ENCODE measurements at regions not wholly inside any gene's neighbourhood (a gene's known extent, or its start where the extent isn't known, plus 50 kb on each side); places are given as distances from the start of the nearest gene placed in this dataset.

GRCh38 chr4:64846417-64846816, 437.2 kb upstream of the TECRL start:
- no peak overlapping the region for H3K27ac ChIP-seq (ENCODE audit: low read depth, low read length, poor library complexity, severe bottlenecking)
- no peak overlapping the region for H3K4me2 ChIP-seq (ENCODE audit: low read length)
- H3K4me3 ChIP-seq (ENCODE audit: low read depth, low read length, poor library complexity, severe bottlenecking), result no peak overlapping the region
- no peaks in the 10 kb centered on the region for H3K9me2 ChIP-seq (ENCODE audit: insufficient read depth, low read length)
- TF ChIP-seq EZH2phosphoT487 (IDR thresholded peaks at IDR 0.05; ENCODE audit: borderline replicate concordance, low read depth, low read length) (no peak), CTCF (conservative IDR thresholded peaks at IDR 0.05; ENCODE audit: low read length) (no peak)
- H3K36me3 ChIP-seq (ENCODE audit: insufficient read depth, low read length), result no peaks in the 10 kb centered on the region
- no peak for DNase-seq (ENCODE audit: low spot score)
- BruUV-seq (replicated peaks), result no TSS peak
- intact Hi-C loops (cut with micrococcal nuclease; ENCODE audit: unreplicated experiment), result no loop called here
- POLR2A ChIA-PET, result no interaction called here
- no peak overlapping the region for H2AFZ ChIP-seq (ENCODE audit: low read length)
- CTCF ChIA-PET (ENCODE audit: unreplicated experiment), result no interaction called here
- no peaks in the 10 kb centered on the region for H3K4me1 ChIP-seq (ENCODE audit: insufficient read depth, low read length, poor library complexity, severe bottlenecking)
- H3K79me2 ChIP-seq (ENCODE audit: insufficient read depth, low read depth, low read length), result no peaks in the 10 kb centered on the region
- H3K9me3 ChIP-seq (ENCODE audit: low read length), result no peaks in the 10 kb centered on the region
- no peaks in the 10 kb centered on the region for H4K20me1 ChIP-seq (ENCODE audit: insufficient read depth, low read length)

- no peak for TF ChIP-seq EZH2phosphoT487 (IDR thresholded peaks at IDR 0.05; ENCODE audit: borderline replicate concordance, low read depth, low read length)
- Histone ChIP-seq H3K4me2 (ENCODE audit: low read length) (no peak overlapping the region), H3K4me3 (ENCODE audit: low read depth, low read length, poor library complexity, severe bottlenecking) (no peak overlapping the region), H4K20me1 (ENCODE audit: insufficient read depth, low read length) (no peaks in the 10 kb centered on the region), H3K9me3 (ENCODE audit: low read length) (no peaks in the 10 kb centered on the region), H3K27ac (ENCODE audit: low read depth, low read length, poor library complexity, severe bottlenecking) (no peak overlapping the region), H3K4me1 (ENCODE audit: insufficient read depth, low read length, poor library complexity, severe bottlenecking) (no peaks in the 10 kb centered on the region), H3K79me2 (ENCODE audit: insufficient read depth, low read depth, low read length) (no peaks in the 10 kb centered on the region), H3K9me2 (ENCODE audit: insufficient read depth, low read length) (no peaks in the 10 kb centered on the region), H3K36me3 (ENCODE audit: insufficient read depth, low read length) (no peaks in the 10 kb centered on the region), H2AFZ (ENCODE audit: low read length) (no peak overlapping the region)
- POLR2A ChIA-PET, result no interaction called here
- CTCF ChIA-PET (ENCODE audit: unreplicated experiment), result no interaction called here
- BruUV-seq (replicated peaks), result no TSS peak
- intact Hi-C loops (cut with micrococcal nuclease; ENCODE audit: unreplicated experiment), result no loop called here
- DNase-seq (ENCODE audit: low spot score), result no peak
Observed at GRCh38 chr4:64829749-64830148, 420.5 kb upstream of the TECRL start.

GRCh38 chr4:64824591-64824990, 415.3 kb upstream of the TECRL start:
- Histone ChIP-seq H3K36me3 (ENCODE audit: insufficient read depth, low read length) (no peaks in the 10 kb centered on the region), H3K79me2 (ENCODE audit: insufficient read depth, low read depth, low read length) (no peaks in the 10 kb centered on the region), H4K20me1 (ENCODE audit: insufficient read depth, low read length) (no peaks in the 10 kb centered on the region), H3K4me3 (ENCODE audit: low read depth, low read length, poor library complexity, severe bottlenecking) (no peak overlapping the region), H2AFZ (ENCODE audit: low read length) (no peak overlapping the region), H3K4me2 (ENCODE audit: low read length) (no peak overlapping the region), H3K9me3 (ENCODE audit: low read length) (no peaks in the 10 kb centered on the region), H3K27ac (ENCODE audit: low read depth, low read length, poor library complexity, severe bottlenecking) (no peak overlapping the region), H3K9me2 (ENCODE audit: insufficient read depth, low read length) (no peaks in the 10 kb centered on the region), H3K4me1 (ENCODE audit: insufficient read depth, low read length, poor library complexity, severe bottlenecking) (no peaks in the 10 kb centered on the region)
- no peak for DNase-seq (ENCODE audit: low spot score)
- no peak for TF ChIP-seq CTCF (conservative IDR thresholded peaks at IDR 0.05; ENCODE audit: low read length)
- TF ChIP-seq EZH2phosphoT487 (IDR thresholded peaks at IDR 0.05; ENCODE audit: borderline replicate concordance, low read depth, low read length), result no peak
- ChIA-PET POLR2A (no interaction called here), CTCF (ENCODE audit: unreplicated experiment) (no interaction called here)
- no TSS peak for BruUV-seq (replicated peaks)
- intact Hi-C loops (cut with micrococcal nuclease; ENCODE audit: unreplicated experiment), result no loop called here

All from OCI-LY7 (cell line).